GM18868 (cell line): ENCODE measurements at regions not wholly inside any gene's neighbourhood (a gene's known extent, or its start where the extent isn't known, plus 50 kb on each side); places are given as distances from the start of the nearest gene placed in this dataset.

Experiments
- ATAC-seq: cut with Tn5 transposase; IDR thresholded peaks from one replicate; pipeline ENCODE4 v1.9.1; 2021; ENCODE audit warnings: mild to moderate bottlenecking, moderate library complexity; ENCODE audit not compliant: unreplicated experiment

- ATAC-seq: peak; percentile 94
These were observed 875.1 kb upstream of the EPHA6 start for GRCh38 chr3:95939235-95939809.

- ATAC-seq: no peak
These were observed 848.6 kb upstream of the EPHA6 start for GRCh38 chr3:95965704-95966336.

- no peak for ATAC-seq
These were observed 842.8 kb upstream of the EPHA6 start for GRCh38 chr3:95971573-95971972.

GRCh38 chr3:95994338-95994737 is 820.1 kb upstream of the EPHA6 start:
- ATAC-seq: no peak

- no peak for ATAC-seq
These were observed 813.4 kb upstream of the EPHA6 start for GRCh38 chr3:96000966-96001365.

- peak; percentile 54 for ATAC-seq
These were observed 806.7 kb upstream of the EPHA6 start for GRCh38 chr3:96007650-96008195.

GRCh38 chr3:96012939-96013338 is 801.5 kb upstream of the EPHA6 start:
- ATAC-seq: no peak

GRCh38 chr3:96017556-96017955 is 796.8 kb upstream of the EPHA6 start:
- no peak for ATAC-seq

GRCh38 chr3:96022676-96023075 is 791.7 kb upstream of the EPHA6 start:
- no peak for ATAC-seq

GRCh38 chr3:96027718-96028117 is 786.7 kb upstream of the EPHA6 start:
- peak; percentile 78 for ATAC-seq

GRCh38 chr3:96039632-96040031 is 774.8 kb upstream of the EPHA6 start:
- ATAC-seq: no peak

- ATAC-seq: no peak
These were observed 755.1 kb upstream of the EPHA6 start for GRCh38 chr3:96059301-96059700.

- no peak for ATAC-seq
These were observed 745.3 kb upstream of the EPHA6 start for GRCh38 chr3:96069065-96069464.

GRCh38 chr3:96070678-96071077 is 743.7 kb upstream of the EPHA6 start:
- no peak for ATAC-seq

GRCh38 chr3:96071097-96071496 is 743.3 kb upstream of the EPHA6 start:
- ATAC-seq: no peak

GRCh38 chr3:96072226-96072625 is 742.2 kb upstream of the EPHA6 start:
- ATAC-seq: no peak

- no peak for ATAC-seq
These were observed 730.8 kb upstream of the EPHA6 start for GRCh38 chr3:96083610-96084009.

GRCh38 chr3:96086018-96086417 is 728.4 kb upstream of the EPHA6 start:
- no peak for ATAC-seq

- no peak for ATAC-seq
These were observed 713.3 kb upstream of the EPHA6 start for GRCh38 chr3:96101006-96101560.

GRCh38 chr3:96106701-96107100 is 707.7 kb upstream of the EPHA6 start:
- ATAC-seq: no peak
